ENCODE measurements at regions not wholly inside any gene's neighbourhood (a gene's known extent, or its start where the extent isn't known, plus 50 kb on each side); places are given as distances from the start of the nearest gene placed in this dataset.

DNA sequence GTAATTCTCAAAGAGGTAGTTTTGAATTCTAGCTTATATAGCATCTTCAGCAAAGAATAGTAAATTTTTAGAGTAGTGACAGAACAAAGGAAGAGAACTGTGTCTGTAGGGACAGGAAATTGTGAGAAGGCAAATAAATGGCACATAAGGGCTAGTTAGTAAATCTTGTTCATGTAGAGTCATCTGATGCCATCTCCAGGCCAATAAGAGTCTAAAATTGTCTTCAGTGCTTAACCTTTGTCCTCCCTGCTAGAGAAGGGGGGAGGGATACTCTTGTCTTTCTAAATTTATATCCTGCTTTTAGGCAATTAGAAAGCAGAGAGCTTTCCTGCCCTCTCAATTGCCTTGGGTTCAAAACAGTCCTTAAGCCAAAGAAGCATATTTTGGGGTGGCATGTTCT is 87.0 kb upstream of the DNAJC19 start:
- H3K4me1 ChIP-seq, result no peaks in the 10 kb centered on the region
- no peaks in the 10 kb centered on the region for H3K27me3 ChIP-seq
- no peaks in the 10 kb centered on the region for H3K36me3 ChIP-seq
- no peak overlapping the region for H3K4me3 ChIP-seq
- H3K9me3 ChIP-seq (replicated peaks in 1 of 11), result peaks cover 0 to 4% (median 0%) of the 10 kb centered on the region in 11 experiments; a peak in 1 of 22 replicates
- TF ChIP-seq Cebpa-rat (IDR thresholded peaks at IDR 0.05), result no peak
- H3K27ac ChIP-seq, result no peak overlapping the region
- no peak overlapping the region for H3K9ac ChIP-seq
- no peak overlapping the region for H3K4me2 ChIP-seq
- no peaks in the 10 kb centered on the region for H4K20me1 ChIP-seq

DNA sequence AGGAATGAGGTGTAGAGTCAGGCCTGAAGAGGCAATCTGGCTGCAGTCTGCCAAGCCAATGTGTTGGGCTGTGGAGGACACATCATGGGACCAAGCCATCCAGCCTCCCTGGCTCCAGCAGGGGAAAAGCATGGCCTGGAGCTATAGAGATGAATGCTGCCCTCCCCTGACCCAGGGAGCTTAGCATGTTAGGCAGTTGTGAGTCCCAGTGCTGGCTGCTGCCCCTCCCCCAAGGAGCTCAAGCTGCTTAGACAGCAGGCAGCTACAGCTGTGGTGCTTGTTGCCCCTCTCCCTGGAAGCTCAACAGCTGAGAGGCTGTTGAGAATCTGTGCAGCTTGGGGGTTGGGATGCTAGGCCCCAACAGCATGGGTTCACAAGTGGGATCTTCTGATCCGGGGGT is 85.6 kb upstream of the DNAJC19 start:
- no peaks in the 10 kb centered on the region for H3K4me1 ChIP-seq
- no peak overlapping the region for H3K27ac ChIP-seq
- H3K9me3 ChIP-seq (replicated peaks in 1 of 11), result peaks cover 0 to 4% (median 0%) of the 10 kb centered on the region in 11 experiments; a peak in 1 of 22 replicates
- H3K36me3 ChIP-seq, result no peaks in the 10 kb centered on the region
- H3K4me3 ChIP-seq, result no peak overlapping the region
- no peaks in the 10 kb centered on the region for H4K20me1 ChIP-seq
- TF ChIP-seq Cebpa-rat (IDR thresholded peaks at IDR 0.05), result no peak
- no peaks in the 10 kb centered on the region for H3K27me3 ChIP-seq
- no peak overlapping the region for H3K9ac ChIP-seq
- H3K4me2 ChIP-seq, result no peak overlapping the region

DNA sequence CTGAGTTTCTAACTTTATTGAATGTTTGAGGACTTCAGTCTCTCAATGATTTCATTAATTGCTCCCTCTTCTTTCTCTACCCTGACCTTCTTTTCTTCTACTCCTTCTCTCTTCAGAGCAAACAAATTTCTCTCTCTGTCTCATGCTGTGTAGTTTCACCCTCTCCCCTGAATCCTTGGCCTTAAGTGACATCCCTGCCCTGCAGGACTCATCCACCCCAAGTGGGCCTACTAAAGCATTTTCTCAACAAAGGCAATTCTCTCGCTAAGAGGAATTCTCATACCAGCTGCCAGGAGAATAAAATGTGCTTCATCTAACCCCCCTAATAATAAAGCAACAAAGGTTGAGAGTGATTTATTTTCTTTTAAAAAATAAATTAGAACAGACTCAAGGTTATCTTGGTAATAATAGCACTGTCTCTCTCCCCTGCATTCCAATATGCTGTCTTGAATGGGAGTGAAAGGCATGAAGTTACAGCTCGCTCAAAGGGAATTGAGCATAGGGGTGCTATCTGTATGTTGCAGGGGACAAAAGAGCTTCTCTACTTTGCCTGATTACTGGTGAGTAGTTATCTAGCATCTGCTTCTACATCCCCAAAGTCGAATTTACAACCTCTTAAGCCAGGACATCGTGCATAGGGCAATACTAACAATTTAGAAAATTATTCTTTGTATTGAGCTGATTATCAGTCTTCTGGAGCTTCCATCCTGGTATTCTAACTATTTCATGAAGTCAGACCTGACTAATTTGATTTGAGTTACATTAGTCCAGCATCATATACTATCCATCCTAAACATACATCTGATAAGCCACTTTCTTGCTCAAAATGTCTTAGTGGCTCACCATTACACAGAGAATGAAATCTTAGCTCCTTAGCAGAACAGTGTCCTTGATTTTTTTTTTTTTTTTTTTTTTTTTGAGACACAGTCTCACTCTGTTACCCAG is 76.9 kb upstream of the DNAJC19 start:
- Histone ChIP-seq H3K36me3 (no peaks in the 10 kb centered on the region), H3K27me3 (no peaks in the 10 kb centered on the region), H3K4me1 (no peaks in the 10 kb centered on the region), H3K27ac (no peak overlapping the region), H3K9ac (no peak overlapping the region), H3K4me2 (no peak overlapping the region), H4K20me1 (no peaks in the 10 kb centered on the region), H3K4me3 (no peak overlapping the region), H3K9me3 (replicated peaks in 1 of 11) (no peaks in the 10 kb centered on the region)
- TF ChIP-seq Cebpa-rat (IDR thresholded peaks at IDR 0.05), result no peak

DNA sequence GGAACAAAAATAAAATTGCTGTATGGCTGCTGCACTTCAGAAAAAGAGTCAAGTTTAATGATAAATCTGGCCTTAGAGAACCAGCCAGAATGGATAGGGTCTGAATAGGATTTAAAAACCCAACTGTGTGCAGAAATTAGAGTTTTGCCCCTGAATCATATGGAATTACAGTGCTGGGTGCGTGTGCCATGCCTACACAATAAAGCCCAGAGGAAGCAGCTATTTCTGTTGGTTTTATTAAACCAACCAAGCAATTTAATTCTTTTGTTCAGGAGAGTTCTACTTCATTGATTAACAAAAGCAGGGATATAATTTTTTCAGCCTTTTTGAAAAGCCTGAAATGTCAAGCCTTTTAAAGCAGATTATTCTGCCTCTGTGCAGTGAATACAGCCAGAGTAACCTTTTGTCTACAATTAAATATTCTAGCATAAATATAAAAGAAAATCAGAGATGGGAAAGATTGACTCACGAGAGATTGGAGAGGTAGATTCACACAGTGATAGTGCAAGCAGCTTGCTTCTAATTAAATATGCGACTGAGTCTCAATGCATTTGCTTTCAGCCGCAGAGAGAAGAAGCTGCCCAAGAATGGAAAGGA is 66.7 kb upstream of the DNAJC19 start:
- Histone ChIP-seq H3K4me3 (no peak overlapping the region), H3K27ac (no peak overlapping the region), H3K36me3 (no peaks in the 10 kb centered on the region), H3K9me3 (replicated peaks in 1 of 11) (no peaks in the 10 kb centered on the region), H3K9ac (no peak overlapping the region), H3K4me2 (no peak overlapping the region), H4K20me1 (no peaks in the 10 kb centered on the region), H3K27me3 (no peaks in the 10 kb centered on the region), H3K4me1 (no peaks in the 10 kb centered on the region)
- no peak for TF ChIP-seq Cebpa-rat (IDR thresholded peaks at IDR 0.05)

DNA sequence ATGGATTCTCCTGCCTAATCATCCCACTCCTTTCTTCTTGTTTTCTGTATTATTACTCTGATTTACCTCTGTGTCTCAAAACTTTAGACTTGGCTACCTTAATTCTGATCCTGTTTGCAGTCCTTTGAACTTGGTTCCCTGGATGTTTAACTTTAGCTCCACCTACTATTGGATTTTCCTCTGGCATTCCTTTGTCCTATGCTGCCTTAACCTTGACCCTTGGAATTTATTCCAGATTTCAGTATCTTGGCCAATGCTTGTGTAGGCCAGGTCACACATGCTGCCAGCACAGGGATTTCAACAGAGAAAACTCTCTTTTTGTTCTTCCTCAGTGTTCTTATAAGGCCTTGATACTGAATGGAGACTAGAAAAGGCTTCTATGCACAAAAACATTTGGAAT is 65.0 kb upstream of the DNAJC19 start:
- no peak for TF ChIP-seq Cebpa-rat (IDR thresholded peaks at IDR 0.05)

DNA sequence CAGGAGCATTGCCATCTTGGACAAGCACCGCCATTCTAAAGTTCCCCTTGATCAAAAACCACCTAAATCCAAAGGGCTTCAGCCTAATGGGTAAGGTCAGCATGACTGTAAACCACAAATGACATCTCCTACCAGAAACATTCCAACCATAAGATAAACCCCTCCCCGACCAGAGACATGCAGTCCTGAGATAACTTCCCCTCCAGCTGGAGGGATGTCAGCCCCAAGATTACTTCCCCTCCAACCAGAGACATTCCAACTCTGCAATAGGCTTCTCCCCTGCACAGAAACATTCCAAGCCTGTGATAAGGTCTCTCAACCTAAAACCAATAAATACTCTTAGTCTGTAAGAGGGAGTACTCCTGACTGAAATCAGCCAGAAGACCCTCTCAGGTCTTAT is 62.7 kb upstream of the DNAJC19 start:
- Histone ChIP-seq H3K4me1 (no peaks in the 10 kb centered on the region), H3K4me2 (no peak overlapping the region), H3K9ac (no peak overlapping the region), H3K27me3 (no peaks in the 10 kb centered on the region), H3K27ac (no peak overlapping the region), H4K20me1 (no peaks in the 10 kb centered on the region), H3K4me3 (no peak overlapping the region), H3K36me3 (no peaks in the 10 kb centered on the region), H3K9me3 (replicated peaks in 1 of 11) (no peaks in the 10 kb centered on the region)
- no peak for TF ChIP-seq Cebpa-rat (IDR thresholded peaks at IDR 0.05)

More for the DNA sequence above, 65.0 kb upstream of the DNAJC19 start:
- H3K9ac ChIP-seq, result no peak overlapping the region
- no peaks in the 10 kb centered on the region for H4K20me1 ChIP-seq
- no peaks in the 10 kb centered on the region for H3K4me1 ChIP-seq
- H3K4me2 ChIP-seq, result no peak overlapping the region
- no peaks in the 10 kb centered on the region for H3K9me3 ChIP-seq (replicated peaks in 1 of 11)
- no peak overlapping the region for H3K27ac ChIP-seq
- no peaks in the 10 kb centered on the region for H3K36me3 ChIP-seq
- no peak overlapping the region for H3K4me3 ChIP-seq
- H3K27me3 ChIP-seq, result no peaks in the 10 kb centered on the region

DNA sequence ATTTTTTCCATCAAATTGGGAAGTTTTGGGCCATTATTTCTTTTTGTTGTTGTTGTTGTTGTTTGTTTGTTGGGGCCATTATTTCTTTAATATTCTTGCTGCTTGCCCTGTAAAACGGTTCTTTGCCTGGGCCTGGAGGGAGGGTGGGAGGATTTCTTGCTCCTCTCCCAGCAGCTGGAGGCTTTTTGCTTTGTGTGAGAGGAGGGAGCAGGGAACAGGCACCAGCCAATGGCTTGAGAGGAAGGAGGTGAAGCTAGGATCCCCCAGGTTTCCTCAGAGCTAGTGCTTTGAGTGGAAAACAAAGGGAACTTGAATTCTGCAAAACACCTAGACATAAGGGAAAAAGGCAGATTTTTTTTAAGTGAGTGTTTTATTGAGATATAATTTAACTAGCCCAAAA is 61.2 kb upstream of the DNAJC19 start:
- H3K4me3 ChIP-seq, result no peak overlapping the region
- no peaks in the 10 kb centered on the region for H4K20me1 ChIP-seq
- no peak overlapping the region for H3K27ac ChIP-seq
- no peaks in the 10 kb centered on the region for H3K36me3 ChIP-seq
- H3K9ac ChIP-seq, result no peak overlapping the region
- H3K9me3 ChIP-seq (replicated peaks in 1 of 11), result peaks cover 0 to 11% (median 6%) of the 10 kb centered on the region in 11 experiments; a peak in 6 of 22 replicates
- no peak for TF ChIP-seq Cebpa-rat (IDR thresholded peaks at IDR 0.05)
- no peak overlapping the region for H3K4me2 ChIP-seq
- H3K27me3 ChIP-seq, result no peaks in the 10 kb centered on the region
- no peaks in the 10 kb centered on the region for H3K4me1 ChIP-seq

DNA sequence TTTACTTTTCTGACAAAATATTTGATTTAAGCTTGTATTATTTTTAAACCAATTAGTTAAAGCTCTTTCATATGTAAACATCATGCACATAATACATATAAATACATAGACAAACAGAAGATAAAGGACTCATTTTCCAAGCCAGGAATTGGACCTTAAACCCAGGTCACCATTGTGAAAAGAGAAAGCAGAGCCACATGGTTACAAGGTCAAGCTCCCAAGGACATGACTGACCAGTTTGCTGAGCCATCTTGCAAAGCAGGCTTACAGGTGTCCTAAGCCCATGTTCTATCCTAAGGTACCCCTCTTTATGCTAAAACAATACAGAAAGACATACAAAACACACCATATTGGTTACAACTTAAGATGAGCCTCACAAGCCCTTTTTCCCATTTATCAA is 50.5 kb upstream of the DNAJC19 start:
- Histone ChIP-seq H3K4me2 (no peak overlapping the region), H4K20me1 (no peaks in the 10 kb centered on the region), H3K9ac (no peak overlapping the region), H3K36me3 (no peaks in the 10 kb centered on the region), H3K9me3 (replicated peaks in 1 of 11) (no peaks in the 10 kb centered on the region), H3K27ac (no peak overlapping the region), H3K4me3 (no peak overlapping the region), H3K4me1 (no peaks in the 10 kb centered on the region), H3K27me3 (no peaks in the 10 kb centered on the region)
- TF ChIP-seq Cebpa-rat (IDR thresholded peaks at IDR 0.05), result no peak
